Esophagus squamous epithelium (tissue), 5 donors: ENCODE measurements at regions not wholly inside any gene's neighbourhood (a gene's known extent, or its start where the extent isn't known, plus 50 kb on each side); places are given as distances from the start of the nearest gene placed in this dataset.
"Not testable (repeated sequence)": the region's sequence is repeated elsewhere in the genome, so short reads cannot be mapped to it uniquely, and the experiment has no call there.

Experiments used
- DNase-seq: peaks from one replicate; lab custom pipeline; 2025; lab: John Stamatoyannopoulos, UW
- H3K27ac ChIP-seq, 4 donors: fragments of 200-600 bp; sonication (generic); one replicate each; pipeline ENCODE4 v1.5.1; 2016 to 2019; ENCODE audit warnings: mild to moderate bottlenecking in 1 of 4
- H3K27me3 ChIP-seq, 4 donors: fragments of 200-600 bp; sonication (generic); 1 replicate in 3 of 4; 2 replicates in 1 of 4; pipeline versions ENCODE4 v1.5.1 to v1.6.0; 2017 to 2021; ENCODE audit warnings: antibody characterized with exemption in 1 of 4
- H3K36me3 ChIP-seq, 3 donors: fragments of 200-600 bp; sonication (generic); one replicate each; pipeline ENCODE4 v1.5.1; 2016 to 2019
- H3K4me1 ChIP-seq, 3 donors: fragments of 200-600 bp; sonication (generic); one replicate each; pipeline ENCODE4 v1.5.1; 2017 to 2019
- H3K4me3 ChIP-seq, 4 donors: fragments of 200-600 bp; sonication (generic); 1 replicate in 3 of 4; 2 replicates in 1 of 4; pipeline ENCODE4 v1.5.1; 2016 to 2019; ENCODE audit warnings: mild to moderate bottlenecking in 2 of 4, moderate library complexity in 1 of 4
- H3K9me3 ChIP-seq, 3 donors: fragments of 200-600 bp; sonication (generic); one replicate each; pipeline ENCODE4 v1.5.1; 2016 to 2019
- CTCF ChIP-seq, 6 experiments: fragments of 450-650 bp in 4 of 6; fragments of 200-600 bp in 2 of 6; sonication (generic) in 2 of 6; IDR thresholded peaks; one replicate each; pipeline ENCODE4 v1.5.1; 2016 to 2019; ENCODE audit warnings: antibody characterized with exemption in 6 of 6, mild to moderate bottlenecking in 4 of 6, moderate library complexity in 4 of 6
- POLR2A ChIP-seq, 4 donors: fragments of 450-650 bp; IDR thresholded peaks; one replicate each; pipeline ENCODE4 v1.6.1; 2017; ENCODE audit warnings: antibody characterized with exemption in 4 of 4, mild to moderate bottlenecking in 4 of 4, moderate library complexity in 3 of 4
- WGBS, 2 donors: methylation state at CpG; one replicate each; pipeline ENCODE4 v1.1.5; 2018; 5-methylcytosine and 5-hydroxymethylcytosine counted together
- intact Hi-C: fragments of 100-400 bp; cut with DNase I; formaldehyde crosslinking; loops from one replicate; pipeline ENCODE4 v1.15.0; 2022
- donor health status: DM: yes; HTN: yes; CAD: no.

GRCh38 chr16:86888231-86889053 lies 310.1 kb downstream of the FOXL1 start:
- intact Hi-C loops = no loop called here
- WGBS, 2 donors = 45 to 49% methylated on average over 4 of the region's 4 CpGs
- H3K4me1 ChIP-seq = no peaks in the 10 kb centered on the region
- H3K36me3 ChIP-seq = no peaks in the 10 kb centered on the region
- no peak overlapping the region for H3K27ac ChIP-seq
- no peaks in the 10 kb centered on the region for H3K9me3 ChIP-seq
- TF ChIP-seq CTCF (IDR thresholded peaks at IDR 0.05) (no peak), POLR2A (IDR thresholded peaks at IDR 0.05) (no peak)
- DNase-seq = no peak
- no peak overlapping the region for H3K4me3 ChIP-seq
- H3K27me3 ChIP-seq = peaks cover 0 to 55% (median 0%) of the 10 kb centered on the region in 4 donors

- 32 to 47% methylated on average over 1 of the region's 1 CpG for WGBS, 2 donors
- intact Hi-C loops, H3K27ac ChIP-seq, DNase-seq, H3K9me3 ChIP-seq, H3K4me1 ChIP-seq, H3K4me3 ChIP-seq, H3K36me3 ChIP-seq: not testable (repeated sequence)
- H3K27me3 ChIP-seq = peaks cover 0 to 56% (median 0%) of the 10 kb centered on the region in 4 donors
Observed at GRCh38 chr16:86889054-86889366, 310.7 kb downstream of the FOXL1 start.

- Histone ChIP-seq H3K4me1 (no peaks in the 10 kb centered on the region), H3K4me3 (no peak overlapping the region), H3K27me3 (peaks cover 0 to 58% (median 0%) of the 10 kb centered on the region in 4 donors), H3K27ac (no peak overlapping the region), H3K36me3 (no peaks in the 10 kb centered on the region), H3K9me3 (no peaks in the 10 kb centered on the region)
- DNase-seq = no peak
- intact Hi-C loops = no loop called here
- TF ChIP-seq POLR2A (IDR thresholded peaks at IDR 0.05) (no peak), CTCF (IDR thresholded peaks at IDR 0.05) (no peak)
- 81 to 84% methylated on average over 3 of the region's 3 CpGs for WGBS, 2 donors
Observed at GRCh38 chr16:86889974-86890373, 311.6 kb downstream of the FOXL1 start.

- no peak for DNase-seq
- Histone ChIP-seq H3K36me3 (no peaks in the 10 kb centered on the region), H3K27ac (no peak overlapping the region), H3K9me3 (no peaks in the 10 kb centered on the region), H3K27me3 (peaks cover 0 to 65% (median 0%) of the 10 kb centered on the region in 4 donors), H3K4me1 (no peaks in the 10 kb centered on the region), H3K4me3 (no peak overlapping the region)
- TF ChIP-seq POLR2A (IDR thresholded peaks at IDR 0.05) (no peak), CTCF (IDR thresholded peaks at IDR 0.05) (no peak)
- 39 to 44% methylated on average over 6 to 7 of the region's 7 CpGs for WGBS, 2 donors
- intact Hi-C loops = no loop called here
Observed at GRCh38 chr16:86891121-86891520, 312.8 kb downstream of the FOXL1 start.

GRCh38 chr16:86891631-86892030 lies 313.3 kb downstream of the FOXL1 start:
- Histone ChIP-seq H3K4me3 (no peak overlapping the region), H3K27me3 (peaks cover 0 to 66% (median 0%) of the 10 kb centered on the region in 4 donors), H3K27ac (no peak overlapping the region), H3K9me3 (no peaks in the 10 kb centered on the region), H3K4me1 (no peaks in the 10 kb centered on the region), H3K36me3 (no peaks in the 10 kb centered on the region)
- no peak for TF ChIP-seq POLR2A (IDR thresholded peaks at IDR 0.05)
- no peak for TF ChIP-seq CTCF (IDR thresholded peaks at IDR 0.05)
- intact Hi-C loops = no loop called here
- no peak for DNase-seq
- 74 to 83% methylated on average over 4 to 5 of the region's 12 CpGs for whole genome bisulfite sequencing, 2 donors
